ENCODE measurements at regions not wholly inside any gene's neighbourhood (a gene's known extent, or its start where the extent isn't known, plus 50 kb on each side); places are given as distances from the start of the nearest gene placed in this dataset.

DNA sequence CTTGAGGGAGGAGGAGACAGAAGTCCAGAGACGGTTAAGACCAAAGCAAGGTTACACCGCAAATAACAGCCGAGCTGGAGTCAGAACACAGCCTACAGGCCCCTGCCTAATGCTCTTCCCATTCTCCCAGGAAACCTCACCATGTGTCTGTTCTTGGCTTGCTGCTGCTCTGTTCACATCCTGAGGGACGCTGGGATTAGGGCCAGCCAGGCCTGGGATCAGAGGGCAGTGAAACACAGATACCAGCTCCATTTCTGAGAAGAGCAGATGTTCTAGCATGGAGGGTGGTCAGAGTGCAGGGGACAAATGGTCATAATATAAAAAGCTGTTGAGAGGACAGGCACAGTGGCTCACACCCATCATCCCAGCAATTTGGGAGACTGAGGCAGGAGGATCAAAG lies 124.8 kb upstream of the LARP1 start:
- Histone ChIP-seq H3K4me3 (no peak overlapping the region), H3K27ac (no peak overlapping the region), H3K4me1 (no peaks in the 10 kb centered on the region), H3K9me3 (no peaks in the 10 kb centered on the region), H3K4me2 (no peak overlapping the region)
- CTCF ChIA-PET = interaction anchor here (0.6 to 3.8 kb wide), 9 partner anchors 10 to 666 kb away, joined by 3 to 25 read pairs (median 6); no protein-coding TSS in a partner anchor
- TF ChIP-seq, protein P1, sequence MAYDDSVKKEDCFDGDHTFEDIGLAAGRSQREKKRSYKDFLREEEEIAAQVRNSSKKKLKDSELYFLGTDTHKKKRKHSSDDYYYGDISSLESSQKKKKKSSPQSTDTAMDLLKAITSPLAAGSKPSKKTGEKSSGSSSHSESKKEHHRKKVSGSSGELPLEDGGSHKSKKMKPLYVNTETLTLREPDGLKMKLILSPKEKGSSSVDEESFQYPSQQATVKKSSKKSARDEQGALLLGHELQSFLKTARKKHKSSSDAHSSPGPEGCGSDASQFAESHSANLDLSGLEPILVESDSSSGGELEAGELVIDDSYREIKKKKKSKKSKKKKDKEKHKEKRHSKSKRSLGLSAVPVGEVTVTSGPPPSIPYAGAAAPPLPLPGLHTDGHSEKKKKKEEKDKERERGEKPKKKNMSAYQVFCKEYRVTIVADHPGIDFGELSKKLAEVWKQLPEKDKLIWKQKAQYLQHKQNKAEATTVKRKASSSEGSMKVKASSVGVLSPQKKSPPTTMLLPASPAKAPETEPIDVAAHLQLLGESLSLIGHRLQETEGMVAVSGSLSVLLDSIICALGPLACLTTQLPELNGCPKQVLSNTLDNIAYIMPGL (CRISPR knock-in tag; IDR thresholded peaks at IDR 0.05; ENCODE audit: borderline replicate concordance) = no peak
- TF ChIP-seq, protein P2, sequence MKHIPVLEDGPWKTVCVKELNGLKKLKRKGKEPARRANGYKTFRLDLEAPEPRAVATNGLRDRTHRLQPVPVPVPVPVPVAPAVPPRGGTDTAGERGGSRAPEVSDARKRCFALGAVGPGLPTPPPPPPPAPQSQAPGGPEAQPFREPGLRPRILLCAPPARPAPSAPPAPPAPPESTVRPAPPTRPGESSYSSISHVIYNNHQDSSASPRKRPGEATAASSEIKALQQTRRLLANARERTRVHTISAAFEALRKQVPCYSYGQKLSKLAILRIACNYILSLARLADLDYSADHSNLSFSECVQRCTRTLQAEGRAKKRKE (CRISPR knock-in tag; IDR thresholded peaks at IDR 0.05; ENCODE audit: low read depth) = no peak
- TF ChIP-seq, protein P3, sequence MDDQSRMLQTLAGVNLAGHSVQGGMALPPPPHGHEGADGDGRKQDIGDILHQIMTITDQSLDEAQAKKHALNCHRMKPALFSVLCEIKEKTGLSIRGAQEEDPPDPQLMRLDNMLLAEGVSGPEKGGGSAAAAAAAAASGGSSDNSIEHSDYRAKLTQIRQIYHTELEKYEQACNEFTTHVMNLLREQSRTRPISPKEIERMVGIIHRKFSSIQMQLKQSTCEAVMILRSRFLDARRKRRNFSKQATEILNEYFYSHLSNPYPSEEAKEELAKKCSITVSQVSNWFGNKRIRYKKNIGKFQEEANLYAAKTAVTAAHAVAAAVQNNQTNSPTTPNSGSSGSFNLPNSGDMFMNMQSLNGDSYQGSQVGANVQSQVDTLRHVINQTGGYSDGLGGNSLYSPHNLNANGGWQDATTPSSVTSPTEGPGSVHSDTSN (IDR thresholded peaks at IDR 0.05) = no peak
- TF ChIP-seq SREBF2 (IDR thresholded peaks at IDR 0.05) (no peak), ZC3H11A (IDR thresholded peaks at IDR 0.05) (no peak), BHLHE40 (IDR thresholded peaks at IDR 0.05; ENCODE audit: low read depth, low read length) (no peak)
- TF ChIP-seq, protein P4, sequence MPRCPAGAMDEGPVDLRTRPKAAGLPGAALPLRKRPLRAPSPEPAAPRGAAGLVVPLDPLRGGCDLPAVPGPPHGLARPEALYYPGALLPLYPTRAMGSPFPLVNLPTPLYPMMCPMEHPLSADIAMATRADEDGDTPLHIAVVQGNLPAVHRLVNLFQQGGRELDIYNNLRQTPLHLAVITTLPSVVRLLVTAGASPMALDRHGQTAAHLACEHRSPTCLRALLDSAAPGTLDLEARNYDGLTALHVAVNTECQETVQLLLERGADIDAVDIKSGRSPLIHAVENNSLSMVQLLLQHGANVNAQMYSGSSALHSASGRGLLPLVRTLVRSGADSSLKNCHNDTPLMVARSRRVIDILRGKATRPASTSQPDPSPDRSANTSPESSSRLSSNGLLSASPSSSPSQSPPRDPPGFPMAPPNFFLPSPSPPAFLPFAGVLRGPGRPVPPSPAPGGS (IDR thresholded peaks at IDR 0.05) = no peak
- TF ChIP-seq, protein P5, sequence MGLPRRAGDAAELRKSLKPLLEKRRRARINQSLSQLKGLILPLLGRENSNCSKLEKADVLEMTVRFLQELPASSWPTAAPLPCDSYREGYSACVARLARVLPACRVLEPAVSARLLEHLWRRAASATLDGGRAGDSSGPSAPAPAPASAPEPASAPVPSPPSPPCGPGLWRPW (IDR thresholded peaks at IDR 0.05) = no peak
- TF ChIP-seq, protein P6, sequence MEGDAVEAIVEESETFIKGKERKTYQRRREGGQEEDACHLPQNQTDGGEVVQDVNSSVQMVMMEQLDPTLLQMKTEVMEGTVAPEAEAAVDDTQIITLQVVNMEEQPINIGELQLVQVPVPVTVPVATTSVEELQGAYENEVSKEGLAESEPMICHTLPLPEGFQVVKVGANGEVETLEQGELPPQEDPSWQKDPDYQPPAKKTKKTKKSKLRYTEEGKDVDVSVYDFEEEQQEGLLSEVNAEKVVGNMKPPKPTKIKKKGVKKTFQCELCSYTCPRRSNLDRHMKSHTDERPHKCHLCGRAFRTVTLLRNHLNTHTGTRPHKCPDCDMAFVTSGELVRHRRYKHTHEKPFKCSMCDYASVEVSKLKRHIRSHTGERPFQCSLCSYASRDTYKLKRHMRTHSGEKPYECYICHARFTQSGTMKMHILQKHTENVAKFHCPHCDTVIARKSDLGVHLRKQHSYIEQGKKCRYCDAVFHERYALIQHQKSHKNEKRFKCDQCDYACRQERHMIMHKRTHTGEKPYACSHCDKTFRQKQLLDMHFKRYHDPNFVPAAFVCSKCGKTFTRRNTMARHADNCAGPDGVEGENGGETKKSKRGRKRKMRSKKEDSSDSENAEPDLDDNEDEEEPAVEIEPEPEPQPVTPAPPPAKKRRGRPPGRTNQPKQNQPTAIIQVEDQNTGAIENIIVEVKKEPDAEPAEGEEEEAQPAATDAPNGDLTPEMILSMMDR (IDR thresholded peaks at IDR 0.05) = no peak
- TF ChIP-seq, protein P7, sequence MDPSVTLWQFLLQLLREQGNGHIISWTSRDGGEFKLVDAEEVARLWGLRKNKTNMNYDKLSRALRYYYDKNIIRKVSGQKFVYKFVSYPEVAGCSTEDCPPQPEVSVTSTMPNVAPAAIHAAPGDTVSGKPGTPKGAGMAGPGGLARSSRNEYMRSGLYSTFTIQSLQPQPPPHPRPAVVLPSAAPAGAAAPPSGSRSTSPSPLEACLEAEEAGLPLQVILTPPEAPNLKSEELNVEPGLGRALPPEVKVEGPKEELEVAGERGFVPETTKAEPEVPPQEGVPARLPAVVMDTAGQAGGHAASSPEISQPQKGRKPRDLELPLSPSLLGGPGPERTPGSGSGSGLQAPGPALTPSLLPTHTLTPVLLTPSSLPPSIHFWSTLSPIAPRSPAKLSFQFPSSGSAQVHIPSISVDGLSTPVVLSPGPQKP (IDR thresholded peaks at IDR 0.05; ENCODE audit: low read depth, low read length) = no peak
- POLR2A ChIA-PET = no interaction called here
- FAIRE-seq (no peak), ATAC-seq (no peak; a peak in 1 of 6 replicates), DNase-seq (ENCODE audit: low read depth in 1 of 2, low spot score in 1 of 2) (no peak)
- whole genome bisulfite sequencing (ENCODE audit: missing lambda C conversion rate) = 69% methylated on average over 4 of the region's 4 CpGs

DNA sequence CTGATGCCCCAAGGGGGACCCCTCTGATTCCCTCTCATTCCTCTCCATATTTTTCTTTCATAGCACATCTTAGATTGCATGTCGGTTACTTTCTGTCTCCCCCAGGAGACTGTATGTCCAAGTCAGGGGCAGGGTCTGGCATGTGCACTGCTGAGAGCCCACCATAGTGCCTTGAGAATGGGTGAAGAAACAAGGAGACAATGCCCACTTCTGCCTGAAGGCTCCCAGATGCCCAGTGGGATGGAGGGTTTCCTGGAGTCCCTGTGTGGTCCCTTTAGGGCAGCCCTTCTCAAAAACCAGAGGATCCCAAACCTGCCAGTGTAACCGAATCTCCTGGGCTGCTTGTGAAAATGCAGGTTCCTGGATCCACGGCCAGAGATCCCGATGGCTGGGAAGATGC lies 126.5 kb upstream of the LARP1 start:
- no peak overlapping the region for H3K27ac ChIP-seq
- no peak for DNase-seq (ENCODE audit: low read depth in 1 of 2, low spot score in 1 of 2)
- no peak overlapping the region for H3K4me2 ChIP-seq
- TF ChIP-seq, protein P8, sequence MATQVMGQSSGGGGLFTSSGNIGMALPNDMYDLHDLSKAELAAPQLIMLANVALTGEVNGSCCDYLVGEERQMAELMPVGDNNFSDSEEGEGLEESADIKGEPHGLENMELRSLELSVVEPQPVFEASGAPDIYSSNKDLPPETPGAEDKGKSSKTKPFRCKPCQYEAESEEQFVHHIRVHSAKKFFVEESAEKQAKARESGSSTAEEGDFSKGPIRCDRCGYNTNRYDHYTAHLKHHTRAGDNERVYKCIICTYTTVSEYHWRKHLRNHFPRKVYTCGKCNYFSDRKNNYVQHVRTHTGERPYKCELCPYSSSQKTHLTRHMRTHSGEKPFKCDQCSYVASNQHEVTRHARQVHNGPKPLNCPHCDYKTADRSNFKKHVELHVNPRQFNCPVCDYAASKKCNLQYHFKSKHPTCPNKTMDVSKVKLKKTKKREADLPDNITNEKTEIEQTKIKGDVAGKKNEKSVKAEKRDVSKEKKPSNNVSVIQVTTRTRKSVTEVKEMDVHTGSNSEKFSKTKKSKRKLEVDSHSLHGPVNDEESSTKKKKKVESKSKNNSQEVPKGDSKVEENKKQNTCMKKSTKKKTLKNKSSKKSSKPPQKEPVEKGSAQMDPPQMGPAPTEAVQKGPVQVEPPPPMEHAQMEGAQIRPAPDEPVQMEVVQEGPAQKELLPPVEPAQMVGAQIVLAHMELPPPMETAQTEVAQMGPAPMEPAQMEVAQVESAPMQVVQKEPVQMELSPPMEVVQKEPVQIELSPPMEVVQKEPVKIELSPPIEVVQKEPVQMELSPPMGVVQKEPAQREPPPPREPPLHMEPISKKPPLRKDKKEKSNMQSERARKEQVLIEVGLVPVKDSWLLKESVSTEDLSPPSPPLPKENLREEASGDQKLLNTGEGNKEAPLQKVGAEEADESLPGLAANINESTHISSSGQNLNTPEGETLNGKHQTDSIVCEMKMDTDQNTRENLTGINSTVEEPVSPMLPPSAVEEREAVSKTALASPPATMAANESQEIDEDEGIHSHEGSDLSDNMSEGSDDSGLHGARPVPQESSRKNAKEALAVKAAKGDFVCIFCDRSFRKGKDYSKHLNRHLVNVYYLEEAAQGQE (IDR thresholded peaks at IDR 0.05) = no peak
- TF ChIP-seq HOXB5 (CRISPR knock-in tag; IDR thresholded peaks at IDR 0.05) (no peak), CHD4 (IDR thresholded peaks at IDR 0.05; ENCODE audit: borderline replicate concordance) (no peak), NR3C1 (IDR thresholded peaks at IDR 0.05) (no peak), ZFP36 (IDR thresholded peaks at IDR 0.05; ENCODE audit: borderline replicate concordance, partially characterized antibody) (no peak), SREBF2 (IDR thresholded peaks at IDR 0.05) (no peak), NFE2L2 (conservative IDR thresholded peaks at IDR 0.05; ENCODE audit: low read length) (no peak)
- TF ChIP-seq, protein P9, sequence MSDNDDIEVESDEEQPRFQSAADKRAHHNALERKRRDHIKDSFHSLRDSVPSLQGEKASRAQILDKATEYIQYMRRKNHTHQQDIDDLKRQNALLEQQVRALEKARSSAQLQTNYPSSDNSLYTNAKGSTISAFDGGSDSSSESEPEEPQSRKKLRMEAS (IDR thresholded peaks at IDR 0.05) = no peak
- TF ChIP-seq, protein P1 (CRISPR knock-in tag; IDR thresholded peaks at IDR 0.05; ENCODE audit: borderline replicate concordance) = no peak
- ChIA-PET POLR2A (no interaction called here), CTCF (interaction anchor here (3.6 kb wide), 1 partner anchor 11 kb away, joined by 15 read pairs; no protein-coding TSS in a partner anchor)
- FAIRE-seq = no peak
- H3K4me1 ChIP-seq = no peaks in the 10 kb centered on the region
- ATAC-seq = no peak
- no peak overlapping the region for H3K4me3 ChIP-seq
- 57% methylated on average over 4 of the region's 4 CpGs for WGBS (ENCODE audit: missing lambda C conversion rate)
- H3K9me3 ChIP-seq = no peaks in the 10 kb centered on the region

All from A549 (cell line).